Erythroblast (primary cell): ENCODE measurements at regions not wholly inside any gene's neighbourhood (a gene's known extent, or its start where the extent isn't known, plus 50 kb on each side); places are given as distances from the start of the nearest gene placed in this dataset.

Experiments used
- GATA1 ChIP-seq: IDR thresholded peaks from 2 replicates; pipeline ENCODE4 v1.6.1; 2011; ENCODE audit warnings: low read depth, mild to moderate bottlenecking, control low read depth, low read length, moderate library complexity
- POLR2A ChIP-seq: IDR thresholded peaks from 2 replicates; pipeline ENCODE4 v1.6.1; 2011; ENCODE audit warnings: mild to moderate bottlenecking, low read length

DNA sequence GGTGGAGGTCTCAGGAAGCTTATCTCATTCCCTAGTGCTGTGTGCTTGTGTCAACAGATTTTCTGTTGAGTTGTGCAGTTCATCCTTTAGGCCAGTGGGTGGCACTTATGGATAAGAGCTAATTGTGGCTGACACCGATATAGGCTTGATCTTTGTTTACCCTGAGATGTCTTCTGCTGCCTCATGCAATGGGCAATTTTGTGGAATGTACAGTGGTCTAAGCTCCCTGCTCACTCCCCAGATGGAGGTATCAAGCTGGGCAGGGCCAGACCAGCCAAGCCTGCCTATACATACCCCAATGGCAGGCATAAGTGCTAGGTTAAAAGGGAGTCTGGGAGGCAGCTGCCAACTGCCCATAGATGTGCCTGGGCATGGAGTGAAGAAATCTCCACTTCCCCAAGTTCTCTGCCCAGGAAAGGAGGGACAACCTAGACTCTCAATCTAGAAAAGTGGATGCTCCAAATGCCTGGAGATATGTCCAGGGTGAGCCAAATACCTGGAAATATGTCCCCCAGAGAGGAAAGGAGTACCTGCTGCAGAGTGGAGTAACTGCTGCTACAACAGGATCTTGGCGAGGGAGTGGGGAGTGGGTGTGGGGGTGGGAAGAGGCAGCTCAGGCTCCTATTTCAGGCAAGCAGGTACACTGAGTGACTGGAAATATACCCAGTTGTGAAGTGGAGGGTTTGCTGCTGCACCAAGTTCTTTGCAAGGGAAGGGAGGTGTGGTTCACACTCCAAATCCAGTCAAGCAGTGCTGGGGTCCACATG, 53.2 kb upstream of the ARG1 start:
- TF ChIP-seq POLR2A (no peak), GATA1 (no peak)
